ENCODE measurements at regions not wholly inside any gene's neighbourhood (a gene's known extent, or its start where the extent isn't known, plus 50 kb on each side); places are given as distances from the start of the nearest gene placed in this dataset.

DNA sequence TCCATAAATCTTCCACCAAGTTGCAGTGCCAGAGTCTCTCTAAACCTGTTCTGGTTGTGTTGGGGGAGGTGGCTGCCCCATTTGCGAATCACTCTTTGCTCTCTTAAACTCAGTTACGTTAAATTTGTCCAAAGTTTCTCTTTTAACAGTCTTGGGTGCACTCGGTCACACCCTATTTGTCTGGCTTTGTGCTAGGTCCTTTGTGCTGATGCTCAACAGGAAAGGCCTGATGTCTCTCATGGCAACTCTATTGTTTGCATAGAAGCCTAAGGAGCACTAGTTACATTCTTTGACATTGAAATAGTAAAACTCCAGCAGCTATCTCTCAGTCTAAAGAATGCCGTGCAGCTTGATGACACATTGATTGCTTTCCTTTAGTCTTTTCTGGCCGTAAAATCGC, 105.1 kb downstream of the TRMT11 start:
- Histone ChIP-seq H3K4me3 (no peak overlapping the region), H3K4me1 (no peaks in the 10 kb centered on the region), H3K9me3 (no peaks in the 10 kb centered on the region), H3K27me3 (no peaks in the 10 kb centered on the region), H3K27ac (no peak overlapping the region), H3K36me3 (peaks cover 0 to 10% (median 3%) of the 10 kb centered on the region in 3 donors)
- intact Hi-C loops (cut with DNase I; ENCODE audit: low total_unique reads), result no loop called here
- TF ChIP-seq CTCF (IDR thresholded peaks at IDR 0.05), result no peak
- DNase-seq, result no peak

GRCh38 chr6:126093108-126093507, 106.8 kb downstream of the TRMT11 start:
- Histone ChIP-seq H3K27ac (no peak overlapping the region), H3K4me1 (no peaks in the 10 kb centered on the region), H3K9me3 (no peaks in the 10 kb centered on the region), H3K36me3 (peaks cover 0 to 10% (median 3%) of the 10 kb centered on the region in 3 donors), H3K27me3 (no peaks in the 10 kb centered on the region), H3K4me3 (no peak overlapping the region)
- no peak for TF ChIP-seq CTCF (IDR thresholded peaks at IDR 0.05)
- DNase-seq, result no peak
- intact Hi-C loops (cut with DNase I; ENCODE audit: low total_unique reads), result no loop called here

DNA sequence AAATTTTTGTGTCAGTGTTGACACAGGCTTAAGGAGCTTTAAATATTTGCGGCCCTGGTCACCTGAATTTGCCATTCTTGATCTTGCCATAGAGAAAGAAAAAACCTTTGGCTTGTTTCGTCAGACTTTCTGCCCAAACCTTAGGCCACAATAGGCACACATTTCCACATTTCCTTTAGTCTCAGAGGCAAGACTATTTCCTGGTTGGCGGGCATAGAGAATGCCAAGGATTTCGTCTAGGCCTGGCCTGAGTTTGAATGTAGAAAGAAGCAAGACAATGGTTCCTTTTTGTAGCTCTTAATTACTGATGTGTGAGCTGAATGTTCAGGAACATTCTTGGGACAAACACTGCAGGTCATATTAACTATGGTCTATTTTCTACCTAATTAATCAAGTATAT, 108.1 kb downstream of the TRMT11 start:
- Histone ChIP-seq H3K27me3 (no peaks in the 10 kb centered on the region), H3K36me3 (peaks cover 0 to 6% (median 3%) of the 10 kb centered on the region in 3 donors), H3K27ac (no peak overlapping the region), H3K9me3 (no peaks in the 10 kb centered on the region), H3K4me1 (no peaks in the 10 kb centered on the region), H3K4me3 (no peak overlapping the region)
- intact Hi-C loops (cut with DNase I; ENCODE audit: low total_unique reads), result no loop called here
- no peak for DNase-seq
- no peak for TF ChIP-seq CTCF (IDR thresholded peaks at IDR 0.05)

DNA sequence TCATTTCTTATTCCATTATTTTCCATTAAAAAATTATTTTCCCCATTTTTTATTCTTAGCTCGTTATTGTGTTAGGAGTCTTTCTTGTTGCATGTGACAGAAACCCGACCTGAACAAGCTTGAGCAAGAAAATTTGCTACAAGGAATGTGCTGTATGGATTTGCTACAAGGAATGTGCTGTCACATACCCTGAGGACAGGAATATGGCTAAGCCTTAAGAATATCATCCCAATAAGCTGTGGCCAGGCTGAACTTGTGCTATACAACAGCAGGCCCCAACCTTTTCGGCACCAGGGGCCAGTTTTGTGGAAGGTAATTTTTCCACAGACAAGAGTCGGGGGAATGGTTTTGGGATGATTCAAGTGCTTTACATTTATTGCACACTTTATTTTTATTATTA, 114.0 kb downstream of the TRMT11 start:
- no peak for DNase-seq
- no peaks in the 10 kb centered on the region for H3K4me1 ChIP-seq
- no peaks in the 10 kb centered on the region for H3K9me3 ChIP-seq
- intact Hi-C loops (cut with DNase I; ENCODE audit: low total_unique reads), result no loop called here
- no peak overlapping the region for H3K27ac ChIP-seq
- no peak for TF ChIP-seq CTCF (IDR thresholded peaks at IDR 0.05)
- no peak overlapping the region for H3K4me3 ChIP-seq
- peaks cover 0 to 16% (median 0%) of the 10 kb centered on the region in 3 donors for H3K36me3 ChIP-seq
- H3K27me3 ChIP-seq, result no peaks in the 10 kb centered on the region

DNA sequence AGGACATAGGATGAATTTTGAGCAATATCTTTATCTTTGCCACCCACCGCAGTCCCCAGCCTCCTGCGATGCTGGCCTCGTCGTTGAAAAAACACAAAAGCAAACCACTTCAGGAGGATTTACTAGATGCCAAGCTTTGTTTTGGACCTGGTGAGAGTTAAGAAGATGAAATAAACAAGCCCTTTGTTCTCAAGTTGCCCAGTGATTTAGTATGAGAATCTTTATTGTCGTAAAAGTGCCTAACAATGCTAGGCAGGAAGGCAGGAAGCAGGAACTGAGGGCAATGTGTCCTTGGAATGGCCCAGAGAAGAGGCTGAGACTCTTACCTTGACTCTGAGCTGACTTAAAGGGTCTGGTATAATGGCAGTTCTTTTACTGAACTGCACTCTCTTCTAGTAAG, 116.0 kb downstream of the TRMT11 start:
- no peak for TF ChIP-seq CTCF (IDR thresholded peaks at IDR 0.05)
- Histone ChIP-seq H3K36me3 (peaks cover 0 to 16% (median 0%) of the 10 kb centered on the region in 3 donors), H3K27ac (no peak overlapping the region), H3K4me1 (no peaks in the 10 kb centered on the region), H3K9me3 (no peaks in the 10 kb centered on the region), H3K4me3 (no peak overlapping the region), H3K27me3 (no peaks in the 10 kb centered on the region)
- no peak for DNase-seq
- intact Hi-C loops (cut with DNase I; ENCODE audit: low total_unique reads), result no loop called here

- no peaks in the 10 kb centered on the region for H3K9me3 ChIP-seq
- no peak overlapping the region for H3K27ac ChIP-seq
- no peaks in the 10 kb centered on the region for H3K4me1 ChIP-seq
- no peak overlapping the region for H3K4me3 ChIP-seq
- intact Hi-C loops (cut with DNase I; ENCODE audit: low total_unique reads), result no loop called here
- no peak for TF ChIP-seq CTCF (IDR thresholded peaks at IDR 0.05)
- H3K27me3 ChIP-seq, result no peaks in the 10 kb centered on the region
- H3K36me3 ChIP-seq, result peaks cover 0 to 16% (median 0%) of the 10 kb centered on the region in 3 donors
- no peak for DNase-seq
Measured at GRCh38 chr6:126103993-126104392, 117.7 kb downstream of the TRMT11 start.
